Liver (tissue), 8 donors: ENCODE measurements at regions not wholly inside any gene's neighbourhood (a gene's known extent, or its start where the extent isn't known, plus 50 kb on each side); places are given as distances from the start of the nearest gene placed in this dataset.

Experiments used
- DNase-seq: peaks from one replicate; pipeline ENCODE4 v3.0.0-alpha.2; 2017; ENCODE audit warnings: low spot score
- H3K27ac ChIP-seq, 2 donors: one replicate each; pipeline ENCODE4 v1.7.0; 2013; ENCODE audit warnings: inconsistent platforms in 2 of 2, low read length in 2 of 2, control low read depth in 1 of 2, low read depth in 1 of 2, mild to moderate bottlenecking in 1 of 2
- H3K27me3 ChIP-seq, 4 donors: one replicate each; pipeline versions ENCODE4 v1.6.1 to v1.7.0; 2013; ENCODE audit warnings: low read length in 3 of 4, inconsistent platforms in 1 of 4, mild to moderate bottlenecking in 1 of 4, moderate library complexity in 1 of 4; ENCODE audit not compliant: control insufficient read depth in 4 of 4, insufficient read depth in 4 of 4
- H3K36me3 ChIP-seq, 4 donors: one replicate each; pipeline versions ENCODE4 v1.6.1 to v1.7.0; 2013; ENCODE audit warnings: low read length in 3 of 4, mild to moderate bottlenecking in 3 of 4, low read depth in 1 of 4, moderate library complexity in 1 of 4; ENCODE audit not compliant: control insufficient read depth in 4 of 4, insufficient read depth in 3 of 4
- H3K4me1 ChIP-seq, 4 donors: one replicate each; pipeline versions ENCODE4 v1.6.1 to v1.7.0; 2013; ENCODE audit warnings: low read length in 3 of 4, mild to moderate bottlenecking in 3 of 4, moderate library complexity in 1 of 4; ENCODE audit not compliant: control insufficient read depth in 4 of 4, insufficient read depth in 4 of 4
- H3K4me3 ChIP-seq, 3 donors: one replicate each; pipeline versions ENCODE4 v1.6.1 to v1.7.0; 2013; ENCODE audit warnings: low read length in 3 of 3, control low read depth in 1 of 3, low read depth in 1 of 3, mild to moderate bottlenecking in 1 of 3
- H3K9ac ChIP-seq, 2 donors: one replicate each; pipeline ENCODE4 v1.7.0; 2013; ENCODE audit warnings: low read length in 2 of 2, mild to moderate bottlenecking in 2 of 2, moderate library complexity in 2 of 2, control low read depth in 1 of 2, low read depth in 1 of 2
- H3K9me3 ChIP-seq, 4 donors: one replicate each; pipeline versions ENCODE4 v1.6.1 to v1.7.0; 2013; ENCODE audit warnings: low read length in 3 of 4; ENCODE audit not compliant: control insufficient read depth in 4 of 4
- ATF3 ChIP-seq: IDR thresholded peaks from 2 replicates; pipeline ENCODE4 v1.6.1; 2016; ENCODE audit warnings: antibody characterized with exemption
- EGR1 ChIP-seq, 2 donors: IDR thresholded peaks; 2 replicates each; pipeline ENCODE4 v1.6.1; 2016 to 2018; ENCODE audit warnings: antibody characterized with exemption in 2 of 2, low read depth in 2 of 2
- FOXA1 ChIP-seq: IDR thresholded peaks from 2 replicates; pipeline ENCODE4 v1.6.1; 2016; ENCODE audit warnings: antibody characterized with exemption
- FOXA2 ChIP-seq: IDR thresholded peaks from 2 replicates; pipeline ENCODE4 v1.6.1; 2016; ENCODE audit warnings: antibody characterized with exemption
- GABPA ChIP-seq, 2 donors: IDR thresholded peaks in 1 of 2; conservative IDR thresholded peaks in 1 of 2; 2 replicates each; pipeline ENCODE4 v1.6.1; 2016; ENCODE audit warnings: antibody characterized with exemption in 2 of 2, mild to moderate bottlenecking in 1 of 2, moderate library complexity in 1 of 2
- HNF4A ChIP-seq, 2 donors: conservative IDR thresholded peaks; 2 replicates each; pipeline ENCODE4 v1.6.1; 2016; ENCODE audit warnings: antibody characterized with exemption in 2 of 2, mild to moderate bottlenecking in 2 of 2
- HNF4G ChIP-seq: IDR thresholded peaks from 2 replicates; pipeline ENCODE4 v1.6.1; 2016; ENCODE audit warnings: antibody characterized with exemption
- JUND ChIP-seq, 2 donors: IDR thresholded peaks; 2 replicates each; pipeline ENCODE4 v1.6.1; 2016; ENCODE audit warnings: antibody characterized with exemption in 2 of 2
- NR2F2 ChIP-seq: IDR thresholded peaks from 2 replicates; pipeline ENCODE4 v1.6.1; 2016; ENCODE audit warnings: antibody characterized with exemption
- RAD21 ChIP-seq, 2 donors: IDR thresholded peaks; 2 replicates each; pipeline ENCODE4 v1.6.1; 2016; ENCODE audit warnings: antibody characterized with exemption in 2 of 2, mild to moderate bottlenecking in 2 of 2
- RXRA ChIP-seq, 2 donors: IDR thresholded peaks; 2 replicates each; pipeline ENCODE4 v1.6.1; 2017 to 2018; ENCODE audit warnings: antibody characterized with exemption in 2 of 2, mild to moderate bottlenecking in 1 of 2
- SP1 ChIP-seq: IDR thresholded peaks from 2 replicates; pipeline ENCODE4 v1.6.1; 2018; ENCODE audit warnings: antibody characterized with exemption, mild to moderate bottlenecking
- TAF1 ChIP-seq: conservative IDR thresholded peaks from 2 replicates; pipeline ENCODE4 v1.6.1; 2016; ENCODE audit warnings: antibody characterized with exemption, mild to moderate bottlenecking
- YY1 ChIP-seq: IDR thresholded peaks from 2 replicates; pipeline ENCODE4 v1.6.1; 2016; ENCODE audit warnings: antibody characterized with exemption, mild to moderate bottlenecking
- WGBS: extraction: QIAGEN DNeasy Blood & Tissue Kit; methylation state at CpG from one replicate; pipeline ENCODE4 v1.1.7; 2013; 5-methylcytosine and 5-hydroxymethylcytosine counted together
- TF ChIP-seq, protein P1 (sequence below): IDR thresholded peaks from 2 replicates; pipeline ENCODE4 v1.6.1; 2016; ENCODE audit warnings: antibody characterized with exemption, mild to moderate bottlenecking
- TF ChIP-seq, protein P2 (sequence below): IDR thresholded peaks from 2 replicates; pipeline ENCODE4 v1.6.1; 2016; ENCODE audit warnings: antibody characterized with exemption
- TF ChIP-seq, protein P3 (sequence below): IDR thresholded peaks from 2 replicates; pipeline ENCODE4 v1.6.1; 2016; ENCODE audit warnings: antibody characterized with exemption
- TF ChIP-seq, protein P4 (sequence below): fragments of 150-350 bp; IDR thresholded peaks from 2 replicates; pipeline ENCODE4 v1.5.1; 2017; ENCODE audit warnings: improper control_type of control experiment, low read depth, low read length; ENCODE audit not compliant: missing input control
- donor health status: healthy.
- donor health status: healthy.
- donor health status: healthy.
- donor health status: healthy.
- donor health status: healthy.

DNA sequence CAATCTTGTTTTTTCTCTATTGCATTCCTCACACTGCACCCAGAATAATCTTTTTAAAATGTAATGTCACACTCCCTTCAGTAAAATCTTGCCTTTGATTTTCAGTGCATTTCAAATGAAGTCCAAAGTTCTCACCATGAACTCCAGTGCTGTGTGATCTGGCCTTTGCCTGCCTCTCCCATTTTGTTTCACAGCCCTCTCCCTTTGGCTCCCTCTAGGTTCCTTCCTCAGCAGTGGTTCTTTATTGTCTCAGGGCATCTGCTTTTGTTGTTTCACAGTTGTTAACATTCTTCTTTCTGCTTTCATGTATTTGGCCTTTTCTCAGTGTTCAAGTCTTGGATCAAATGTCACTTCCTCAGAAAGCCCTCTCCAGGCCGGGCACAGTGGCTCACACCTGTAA, 84.5 kb upstream of the AMN1 start:
- Histone ChIP-seq H3K27ac (no peak overlapping the region), H3K36me3 (no peaks in the 10 kb centered on the region), H3K9me3 (no peaks in the 10 kb centered on the region), H3K4me1 (peaks cover 3 to 11% (median 7%) of the 10 kb centered on the region in 4 donors), H3K4me3 (no peak overlapping the region), H3K9ac (no peak overlapping the region), H3K27me3 (no peaks in the 10 kb centered on the region)
- WGBS, result 85% methylated on average over 1 of the region's 1 CpG
- DNase-seq, result no peak
- TF ChIP-seq, protein P1, sequence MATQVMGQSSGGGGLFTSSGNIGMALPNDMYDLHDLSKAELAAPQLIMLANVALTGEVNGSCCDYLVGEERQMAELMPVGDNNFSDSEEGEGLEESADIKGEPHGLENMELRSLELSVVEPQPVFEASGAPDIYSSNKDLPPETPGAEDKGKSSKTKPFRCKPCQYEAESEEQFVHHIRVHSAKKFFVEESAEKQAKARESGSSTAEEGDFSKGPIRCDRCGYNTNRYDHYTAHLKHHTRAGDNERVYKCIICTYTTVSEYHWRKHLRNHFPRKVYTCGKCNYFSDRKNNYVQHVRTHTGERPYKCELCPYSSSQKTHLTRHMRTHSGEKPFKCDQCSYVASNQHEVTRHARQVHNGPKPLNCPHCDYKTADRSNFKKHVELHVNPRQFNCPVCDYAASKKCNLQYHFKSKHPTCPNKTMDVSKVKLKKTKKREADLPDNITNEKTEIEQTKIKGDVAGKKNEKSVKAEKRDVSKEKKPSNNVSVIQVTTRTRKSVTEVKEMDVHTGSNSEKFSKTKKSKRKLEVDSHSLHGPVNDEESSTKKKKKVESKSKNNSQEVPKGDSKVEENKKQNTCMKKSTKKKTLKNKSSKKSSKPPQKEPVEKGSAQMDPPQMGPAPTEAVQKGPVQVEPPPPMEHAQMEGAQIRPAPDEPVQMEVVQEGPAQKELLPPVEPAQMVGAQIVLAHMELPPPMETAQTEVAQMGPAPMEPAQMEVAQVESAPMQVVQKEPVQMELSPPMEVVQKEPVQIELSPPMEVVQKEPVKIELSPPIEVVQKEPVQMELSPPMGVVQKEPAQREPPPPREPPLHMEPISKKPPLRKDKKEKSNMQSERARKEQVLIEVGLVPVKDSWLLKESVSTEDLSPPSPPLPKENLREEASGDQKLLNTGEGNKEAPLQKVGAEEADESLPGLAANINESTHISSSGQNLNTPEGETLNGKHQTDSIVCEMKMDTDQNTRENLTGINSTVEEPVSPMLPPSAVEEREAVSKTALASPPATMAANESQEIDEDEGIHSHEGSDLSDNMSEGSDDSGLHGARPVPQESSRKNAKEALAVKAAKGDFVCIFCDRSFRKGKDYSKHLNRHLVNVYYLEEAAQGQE, result no peak
- TF ChIP-seq ATF3, result no peak
- no peak for TF ChIP-seq JUND (IDR thresholded peaks at IDR 0.05)
- TF ChIP-seq NR2F2, result no peak
- TF ChIP-seq FOXA1, result no peak
- TF ChIP-seq RXRA (IDR thresholded peaks at IDR 0.05), result peak; percentile 43 to 62
- TF ChIP-seq RAD21 (IDR thresholded peaks at IDR 0.05), result peak; percentile 56 to 73
- TF ChIP-seq FOXA2, result no peak
- no peak for TF ChIP-seq GABPA (IDR thresholded peaks at IDR 0.05 in 1 of 2, conservative IDR thresholded peaks at IDR 0.05 in 1 of 2)
- no peak for TF ChIP-seq EGR1 (IDR thresholded peaks at IDR 0.05; ENCODE audit: low read depth in 2 of 2)
- TF ChIP-seq, protein P2, sequence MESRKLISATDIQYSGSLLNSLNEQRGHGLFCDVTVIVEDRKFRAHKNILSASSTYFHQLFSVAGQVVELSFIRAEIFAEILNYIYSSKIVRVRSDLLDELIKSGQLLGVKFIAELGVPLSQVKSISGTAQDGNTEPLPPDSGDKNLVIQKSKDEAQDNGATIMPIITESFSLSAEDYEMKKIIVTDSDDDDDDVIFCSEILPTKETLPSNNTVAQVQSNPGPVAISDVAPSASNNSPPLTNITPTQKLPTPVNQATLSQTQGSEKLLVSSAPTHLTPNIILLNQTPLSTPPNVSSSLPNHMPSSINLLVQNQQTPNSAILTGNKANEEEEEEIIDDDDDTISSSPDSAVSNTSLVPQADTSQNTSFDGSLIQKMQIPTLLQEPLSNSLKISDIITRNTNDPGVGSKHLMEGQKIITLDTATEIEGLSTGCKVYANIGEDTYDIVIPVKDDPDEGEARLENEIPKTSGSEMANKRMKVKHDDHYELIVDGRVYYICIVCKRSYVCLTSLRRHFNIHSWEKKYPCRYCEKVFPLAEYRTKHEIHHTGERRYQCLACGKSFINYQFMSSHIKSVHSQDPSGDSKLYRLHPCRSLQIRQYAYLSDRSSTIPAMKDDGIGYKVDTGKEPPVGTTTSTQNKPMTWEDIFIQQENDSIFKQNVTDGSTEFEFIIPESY, result no peak
- TF ChIP-seq HNF4G, result peak; percentile 73
- TF ChIP-seq, protein P3, sequence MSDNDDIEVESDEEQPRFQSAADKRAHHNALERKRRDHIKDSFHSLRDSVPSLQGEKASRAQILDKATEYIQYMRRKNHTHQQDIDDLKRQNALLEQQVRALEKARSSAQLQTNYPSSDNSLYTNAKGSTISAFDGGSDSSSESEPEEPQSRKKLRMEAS, result no peak
- peak; percentile 95 for TF ChIP-seq YY1
- TF ChIP-seq, protein P4, sequence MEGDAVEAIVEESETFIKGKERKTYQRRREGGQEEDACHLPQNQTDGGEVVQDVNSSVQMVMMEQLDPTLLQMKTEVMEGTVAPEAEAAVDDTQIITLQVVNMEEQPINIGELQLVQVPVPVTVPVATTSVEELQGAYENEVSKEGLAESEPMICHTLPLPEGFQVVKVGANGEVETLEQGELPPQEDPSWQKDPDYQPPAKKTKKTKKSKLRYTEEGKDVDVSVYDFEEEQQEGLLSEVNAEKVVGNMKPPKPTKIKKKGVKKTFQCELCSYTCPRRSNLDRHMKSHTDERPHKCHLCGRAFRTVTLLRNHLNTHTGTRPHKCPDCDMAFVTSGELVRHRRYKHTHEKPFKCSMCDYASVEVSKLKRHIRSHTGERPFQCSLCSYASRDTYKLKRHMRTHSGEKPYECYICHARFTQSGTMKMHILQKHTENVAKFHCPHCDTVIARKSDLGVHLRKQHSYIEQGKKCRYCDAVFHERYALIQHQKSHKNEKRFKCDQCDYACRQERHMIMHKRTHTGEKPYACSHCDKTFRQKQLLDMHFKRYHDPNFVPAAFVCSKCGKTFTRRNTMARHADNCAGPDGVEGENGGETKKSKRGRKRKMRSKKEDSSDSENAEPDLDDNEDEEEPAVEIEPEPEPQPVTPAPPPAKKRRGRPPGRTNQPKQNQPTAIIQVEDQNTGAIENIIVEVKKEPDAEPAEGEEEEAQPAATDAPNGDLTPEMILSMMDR, result peak; percentile 9
- TF ChIP-seq HNF4A (conservative IDR thresholded peaks at IDR 0.05), result peak; percentile 82 to 86
- peak; percentile 67 for TF ChIP-seq SP1
- TF ChIP-seq TAF1, result no peak

DNA sequence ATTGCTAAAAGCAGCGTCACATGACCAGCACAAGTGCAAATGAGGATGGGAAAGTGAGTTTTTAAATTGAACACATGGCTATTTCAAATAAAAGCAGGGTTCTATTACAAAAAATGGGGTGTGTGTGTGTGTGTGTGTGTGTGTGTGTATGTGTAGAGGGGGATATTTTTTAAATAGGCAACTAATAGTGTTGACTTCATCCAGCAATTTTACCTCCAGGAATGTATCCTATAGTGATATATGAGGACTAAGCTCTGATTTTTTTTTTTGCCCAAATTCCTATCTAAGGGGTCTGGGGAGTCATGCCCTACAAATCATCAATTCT, 78.9 kb upstream of the AMN1 start:
- 97% methylated on average over 1 of the region's 1 CpG for WGBS
- no peak overlapping the region for H3K9ac ChIP-seq
- H3K4me1 ChIP-seq, result no peaks in the 10 kb centered on the region
- TF ChIP-seq TAF1 (no peak), FOXA2 (no peak), HNF4A (conservative IDR thresholded peaks at IDR 0.05) (no peak), HNF4G (no peak), FOXA1 (no peak), YY1 (no peak), NR2F2 (no peak), RAD21 (IDR thresholded peaks at IDR 0.05) (no peak)
- TF ChIP-seq, protein P1, result no peak
- no peaks in the 10 kb centered on the region for H3K36me3 ChIP-seq
- H3K27me3 ChIP-seq, result no peaks in the 10 kb centered on the region
- H3K4me3 ChIP-seq, result no peak overlapping the region
- DNase-seq, result no peak
- no peaks in the 10 kb centered on the region for H3K9me3 ChIP-seq
- H3K27ac ChIP-seq, result no peak overlapping the region
